IMR-90 (cell line): ENCODE measurements at regions not wholly inside any gene's neighbourhood (a gene's known extent, or its start where the extent isn't known, plus 50 kb on each side); places are given as distances from the start of the nearest gene placed in this dataset.

Experiments used
- ATAC-seq: fragments of 200-7000 bp; cut with Tn5 transposase; 2 replicates; pipeline ENCODE4 v1.9.1; 2020; ENCODE audit warnings: low read depth, mild to moderate bottlenecking, moderate library complexity
- BruUV-seq: library from RNA; stranded (reverse); fragments of 400-500 nt; replicated peaks from 2 replicates; lab custom pipeline; 2021; lab: Mats Ljungman, UMichigan
- CTCF ChIA-PET: fragments of 300-600 bp; formaldehyde crosslinking; extraction: SDS; loops from one replicate; lab custom pipeline; 2021; ENCODE audit warnings: antibody characterized with exemption; lab: Yijun Ruan, JAX
- POLR2A ChIA-PET: fragments of 300-600 bp; sonication (Branson Sonifier 250); formaldehyde crosslinking; loops from one replicate; lab custom pipeline; 2022; ENCODE audit warnings: antibody characterized with exemption; ENCODE audit not compliant: unreplicated experiment; lab: Charles Lee
- DNase-seq: peaks from one replicate; pipeline ENCODE4 v3.0.0; 2013
- H2AFZ ChIP-seq: replicated peaks from 2 replicates; pipeline ENCODE3; 2013; ENCODE audit warnings: low read length, mild to moderate bottlenecking; ENCODE audit not compliant: poor library complexity
- H2AK5ac ChIP-seq: 2 replicates; pipeline ENCODE4 v1.6.1; 2013; ENCODE audit warnings: low read depth, low read length, inconsistent platforms
- H2AK9ac ChIP-seq: replicated peaks from 2 replicates; pipeline ENCODE3; 2013; ENCODE audit warnings: mild to moderate bottlenecking, low read depth, low read length, moderate library complexity; ENCODE audit not compliant: poor library complexity
- H2BK120ac ChIP-seq: 2 replicates; pipeline ENCODE4 v1.6.1; 2013; ENCODE audit warnings: low read depth, low read length, inconsistent platforms
- H2BK15ac ChIP-seq: 3 replicates; pipeline ENCODE4 v1.6.1; 2013; ENCODE audit warnings: low read depth, low read length, inconsistent platforms
- H2BK20ac ChIP-seq: 2 replicates; pipeline ENCODE4 v1.6.1; 2013; ENCODE audit warnings: low read depth, mild to moderate bottlenecking, inconsistent platforms, low read length, moderate library complexity
- H2BK5ac ChIP-seq: 2 replicates; pipeline ENCODE4 v1.6.1; 2013; ENCODE audit warnings: mild to moderate bottlenecking, low read depth, low read length, inconsistent platforms; ENCODE audit not compliant: poor library complexity, severe bottlenecking
- H3K14ac ChIP-seq: replicated peaks from 2 replicates; pipeline ENCODE4 v1.6.1; 2013; ENCODE audit warnings: low read depth, low read length, inconsistent platforms
- H3K18ac ChIP-seq: 2 replicates; pipeline ENCODE4 v1.6.1; 2013; ENCODE audit warnings: low read depth, low read length, control low read depth
- H3K23ac ChIP-seq: 2 replicates; pipeline ENCODE4 v1.6.1; 2013; ENCODE audit warnings: low read depth, low read length, inconsistent platforms
- H3K27ac ChIP-seq: 2 replicates; pipeline ENCODE4 v1.5.1; 2013; ENCODE audit warnings: mild to moderate bottlenecking, control low read depth, low read length; ENCODE audit not compliant: insufficient read depth
- H3K27me3 ChIP-seq: 2 replicates; pipeline ENCODE4 v1.6.1; 2013; ENCODE audit warnings: low read length; ENCODE audit not compliant: control insufficient read depth, insufficient read depth
- H3K36me3 ChIP-seq: 2 replicates; pipeline ENCODE4 v1.6.1; 2013; ENCODE audit warnings: low read length, mixed read lengths; ENCODE audit not compliant: control insufficient read depth, insufficient read depth
- H3K4ac ChIP-seq: 2 replicates; pipeline ENCODE4 v1.6.1; 2013; ENCODE audit warnings: low read depth, low read length, inconsistent platforms
- H3K4me1 ChIP-seq: 2 replicates; pipeline ENCODE4 v1.6.1; 2013; ENCODE audit warnings: low read length, mixed read lengths; ENCODE audit not compliant: control insufficient read depth, insufficient read depth
- H3K4me2 ChIP-seq: 2 replicates; pipeline ENCODE4 v1.6.1; 2013; ENCODE audit warnings: low read depth, mild to moderate bottlenecking, control low read depth, low read length, moderate library complexity
- H3K4me3 ChIP-seq: 2 replicates; pipeline ENCODE4 v1.5.1; 2013; ENCODE audit warnings: low read depth, mild to moderate bottlenecking, control low read depth, low read length, moderate library complexity; ENCODE audit not compliant: insufficient read depth
- H3K56ac ChIP-seq: 2 replicates; pipeline ENCODE4 v1.6.1; 2013; ENCODE audit warnings: low read length, inconsistent platforms; ENCODE audit not compliant: insufficient read depth; ENCODE audit errors: extremely low read depth
- H3K79me1 ChIP-seq, 2 experiments: 2 replicates each; pipeline ENCODE4 v1.6.1; 2013; ENCODE audit warnings: low read length in 2 of 2, inconsistent platforms in 1 of 2, low read depth in 1 of 2
- H3K9ac ChIP-seq: 2 replicates; pipeline ENCODE4 v1.6.1; 2013; ENCODE audit warnings: low read depth, low read length, control low read depth
- H3K9me1 ChIP-seq: 2 replicates; pipeline ENCODE4 v1.6.1; 2013; ENCODE audit warnings: low read length, inconsistent platforms; ENCODE audit not compliant: insufficient read depth
- H3K9me3 ChIP-seq: 2 replicates; pipeline ENCODE4 v1.6.1; 2013; ENCODE audit warnings: low read length; ENCODE audit not compliant: control insufficient read depth, insufficient read depth
- H4K20me1 ChIP-seq: 2 replicates; pipeline ENCODE4 v1.6.1; 2013; ENCODE audit warnings: low read length, inconsistent platforms; ENCODE audit not compliant: insufficient read depth
- H4K5ac ChIP-seq: 2 replicates; pipeline ENCODE4 v1.6.1; 2013; ENCODE audit warnings: mild to moderate bottlenecking, low read depth, low read length, control low read depth
- H4K8ac ChIP-seq, 2 experiments: 2 replicates each; pipeline ENCODE4 v1.6.1; 2013; ENCODE audit warnings: low read depth in 2 of 2, low read length in 2 of 2, control low read depth in 1 of 2, inconsistent platforms in 1 of 2
- H4K91ac ChIP-seq: 2 replicates; pipeline ENCODE4 v1.6.1; 2013; ENCODE audit warnings: low read depth, low read length, inconsistent platforms; ENCODE audit not compliant: insufficient read depth
- BHLHE40 ChIP-seq: fragments of 150-350 bp; IDR thresholded peaks from 2 replicates; pipeline ENCODE4 v1.6.1; 2016; ENCODE audit warnings: mild to moderate bottlenecking, low read depth, low read length
- CEBPB ChIP-seq: IDR thresholded peaks from 2 replicates; pipeline ENCODE4 v1.6.1; 2012; ENCODE audit warnings: low read depth, low read length, improper control_type of control experiment
- CHD1 ChIP-seq: IDR thresholded peaks from 2 replicates; pipeline ENCODE4 v1.6.1; 2012; ENCODE audit warnings: low read depth, low read length, improper control_type of control experiment
- FOS ChIP-seq: fragments of 150-350 bp; IDR thresholded peaks from 2 replicates; pipeline ENCODE4 v1.6.1; 2016; ENCODE audit warnings: low read depth, low read length
- MAFK ChIP-seq: IDR thresholded peaks from 2 replicates; pipeline ENCODE4 v1.6.1; 2012; ENCODE audit warnings: low read depth, low read length, improper control_type of control experiment
- NFE2L2 ChIP-seq: fragments of 150-350 bp; IDR thresholded peaks from 2 replicates; pipeline ENCODE4 v1.6.1; 2016; ENCODE audit warnings: low read depth, mild to moderate bottlenecking, low read length
- RAD21 ChIP-seq: IDR thresholded peaks from 2 replicates; pipeline ENCODE4 v1.6.1; 2012; ENCODE audit warnings: low read length, improper control_type of control experiment
- RCOR1 ChIP-seq: IDR thresholded peaks from 2 replicates; pipeline ENCODE4 v1.6.1; 2012; ENCODE audit warnings: mild to moderate bottlenecking, low read length, improper control_type of control experiment; ENCODE audit not compliant: insufficient replicate concordance
- RFX5 ChIP-seq: IDR thresholded peaks from 2 replicates; pipeline ENCODE4 v1.8.0; 2012; ENCODE audit warnings: low read depth, mild to moderate bottlenecking, low read length, moderate library complexity
- SMC3 ChIP-seq: fragments of 150-350 bp; IDR thresholded peaks from 2 replicates; pipeline ENCODE4 v1.6.1; 2016; ENCODE audit warnings: low read depth, mild to moderate bottlenecking, antibody characterized with exemption, low read length, moderate library complexity
- WGBS, 2 experiments: methylation state at CpG; one replicate each; pipeline versions ENCODE4 v1.1.5 to v1.1.7; 2013; ENCODE audit warnings: missing lambda C conversion rate in 2 of 2; ENCODE audit not compliant: insufficient read length in 1 of 2; ENCODE audit errors: extremely low coverage in 2 of 2; 5-methylcytosine and 5-hydroxymethylcytosine counted together
- dilution Hi-C: fragments of 300-500 bp; cut with HindIII; formaldehyde crosslinking; loops from one replicate; pipeline ENCODE4 v1.14.3; 2018; ENCODE audit warnings: low sequenced_read_pairs; ENCODE audit not compliant: unreplicated experiment
- in situ Hi-C: fragments of 300-500 bp; cut with MboI; formaldehyde crosslinking; loops from 3 replicates; pipeline ENCODE4 v1.14.3; 2019; ENCODE audit warnings: low sequenced_read_pairs, inconsistent platforms, mixed read lengths
- intact Hi-C: fragments of 100-400 bp; cut with micrococcal nuclease; formaldehyde crosslinking; loops from 2 replicates; pipeline ENCODE4 v1.10.0; 2022
- TF ChIP-seq, protein P1 (sequence below): fragments of 150-350 bp; IDR thresholded peaks from 2 replicates; pipeline ENCODE4 v1.6.1; 2016; ENCODE audit warnings: low read depth, mild to moderate bottlenecking, low read length, moderate library complexity, borderline replicate concordance
- TF ChIP-seq, protein P2 (sequence below): conservative IDR thresholded peaks from 2 replicates; pipeline ENCODE4 v1.5.1; 2012; ENCODE audit warnings: mild to moderate bottlenecking, low read depth, low read length, improper control_type of control experiment

DNA sequence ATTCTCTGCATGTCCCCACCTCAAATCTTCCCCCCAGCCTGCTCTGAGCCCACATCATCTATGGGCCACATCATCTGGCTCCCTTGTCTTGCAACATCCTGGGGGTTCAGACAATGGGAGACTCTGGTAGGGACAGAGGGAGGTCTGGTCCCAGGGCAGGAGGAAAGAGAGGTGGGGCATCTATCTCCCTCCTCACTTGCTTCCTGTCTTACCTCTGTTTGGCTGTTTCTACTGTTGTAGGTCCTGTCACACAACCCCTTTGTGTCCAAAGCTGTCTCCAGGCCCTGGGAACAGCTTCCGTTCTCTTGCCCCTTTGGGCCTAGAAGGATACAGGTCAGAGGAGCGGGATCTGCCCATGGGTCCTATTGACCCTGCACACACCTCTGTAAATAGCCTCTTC is 227.2 kb downstream of the NSG2 start:
- H3K4me2 ChIP-seq: no peak overlapping the region
- no peak overlapping the region for H3K56ac ChIP-seq
- H3K36me3 ChIP-seq: no peaks in the 10 kb centered on the region
- ChIA-PET CTCF (no interaction called here), POLR2A (no interaction called here)
- H4K20me1 ChIP-seq: no peaks in the 10 kb centered on the region
- H2AK5ac ChIP-seq: no peak overlapping the region
- H3K18ac ChIP-seq: no peak overlapping the region
- dilution Hi-C loops (no loop called here), intact Hi-C loops (no loop called here), in situ Hi-C loops (no loop called here)
- no peak overlapping the region for H2BK5ac ChIP-seq
- no peak overlapping the region for H2BK20ac ChIP-seq
- no peak overlapping the region for H2AFZ ChIP-seq
- no peak overlapping the region for H3K27ac ChIP-seq
- H3K23ac ChIP-seq: no peak overlapping the region
- no peak overlapping the region for H2BK120ac ChIP-seq
- H3K4ac ChIP-seq: no peak overlapping the region
- H3K14ac ChIP-seq: no peak overlapping the region
- H3K9me3 ChIP-seq: peaks cover 6% of the 10 kb centered on the region
- no TSS peak for BruUV-seq
- ATAC-seq (no peak), DNase-seq (no peak)
- H3K79me1 ChIP-seq: no peaks in the 10 kb centered on the region
- no peak overlapping the region for H3K4me3 ChIP-seq
- H2BK15ac ChIP-seq: no peak overlapping the region
- TF ChIP-seq RAD21 (no peak), CHD1 (no peak), BHLHE40 (no peak), NFE2L2 (no peak), SMC3 (no peak), RCOR1 (no peak), FOS (no peak), RFX5 (no peak), MAFK (no peak), CEBPB (no peak)
- TF ChIP-seq, protein P1, sequence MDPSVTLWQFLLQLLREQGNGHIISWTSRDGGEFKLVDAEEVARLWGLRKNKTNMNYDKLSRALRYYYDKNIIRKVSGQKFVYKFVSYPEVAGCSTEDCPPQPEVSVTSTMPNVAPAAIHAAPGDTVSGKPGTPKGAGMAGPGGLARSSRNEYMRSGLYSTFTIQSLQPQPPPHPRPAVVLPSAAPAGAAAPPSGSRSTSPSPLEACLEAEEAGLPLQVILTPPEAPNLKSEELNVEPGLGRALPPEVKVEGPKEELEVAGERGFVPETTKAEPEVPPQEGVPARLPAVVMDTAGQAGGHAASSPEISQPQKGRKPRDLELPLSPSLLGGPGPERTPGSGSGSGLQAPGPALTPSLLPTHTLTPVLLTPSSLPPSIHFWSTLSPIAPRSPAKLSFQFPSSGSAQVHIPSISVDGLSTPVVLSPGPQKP: no peak
- TF ChIP-seq, protein P2, sequence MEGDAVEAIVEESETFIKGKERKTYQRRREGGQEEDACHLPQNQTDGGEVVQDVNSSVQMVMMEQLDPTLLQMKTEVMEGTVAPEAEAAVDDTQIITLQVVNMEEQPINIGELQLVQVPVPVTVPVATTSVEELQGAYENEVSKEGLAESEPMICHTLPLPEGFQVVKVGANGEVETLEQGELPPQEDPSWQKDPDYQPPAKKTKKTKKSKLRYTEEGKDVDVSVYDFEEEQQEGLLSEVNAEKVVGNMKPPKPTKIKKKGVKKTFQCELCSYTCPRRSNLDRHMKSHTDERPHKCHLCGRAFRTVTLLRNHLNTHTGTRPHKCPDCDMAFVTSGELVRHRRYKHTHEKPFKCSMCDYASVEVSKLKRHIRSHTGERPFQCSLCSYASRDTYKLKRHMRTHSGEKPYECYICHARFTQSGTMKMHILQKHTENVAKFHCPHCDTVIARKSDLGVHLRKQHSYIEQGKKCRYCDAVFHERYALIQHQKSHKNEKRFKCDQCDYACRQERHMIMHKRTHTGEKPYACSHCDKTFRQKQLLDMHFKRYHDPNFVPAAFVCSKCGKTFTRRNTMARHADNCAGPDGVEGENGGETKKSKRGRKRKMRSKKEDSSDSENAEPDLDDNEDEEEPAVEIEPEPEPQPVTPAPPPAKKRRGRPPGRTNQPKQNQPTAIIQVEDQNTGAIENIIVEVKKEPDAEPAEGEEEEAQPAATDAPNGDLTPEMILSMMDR: no peak
- no peak overlapping the region for H2AK9ac ChIP-seq
- H4K8ac ChIP-seq: no peak overlapping the region
- H3K4me1 ChIP-seq: no peaks in the 10 kb centered on the region
- WGBS, 2 experiments: no CpG with 5 or more reads among the region's 2 CpGs
- H3K9ac ChIP-seq: no peak overlapping the region
- no peaks in the 10 kb centered on the region for H3K27me3 ChIP-seq
- no peak overlapping the region for H4K91ac ChIP-seq
- no peaks in the 10 kb centered on the region for H3K9me1 ChIP-seq
- no peak overlapping the region for H4K5ac ChIP-seq
